ENCODE measurements at regions not wholly inside any gene's neighbourhood (a gene's known extent, or its start where the extent isn't known, plus 50 kb on each side); places are given as distances from the start of the nearest gene placed in this dataset.

GRCh38 chr15:70171256-70171886 lies 73.7 kb upstream of the TLE3 start (continued):
- no peak for TF ChIP-seq CHD7 (IDR thresholded peaks at IDR 0.05; ENCODE audit: insufficient replicate concordance, low read length)
- no peak for TF ChIP-seq ZNF274 (IDR thresholded peaks at IDR 0.05; ENCODE audit: borderline replicate concordance, extremely low read depth, low read length)
- TF ChIP-seq CREB1 (IDR thresholded peaks at IDR 0.05) = no peak
- TF ChIP-seq POLR2A (IDR thresholded peaks at IDR 0.05; ENCODE audit: control extremely low read depth in 1 of 2, low read depth in 2 of 2, low read length in 2 of 2) = no peak
- TF ChIP-seq GTF2F1 (IDR thresholded peaks at IDR 0.05; ENCODE audit: borderline replicate concordance, low read depth, low read length) = no peak

Measured in H1 (cell line).